ENCODE measurements at regions not wholly inside any gene's neighbourhood (a gene's known extent, or its start where the extent isn't known, plus 50 kb on each side); places are given as distances from the start of the nearest gene placed in this dataset.
"Not testable (repeated sequence)": the region's sequence is repeated elsewhere in the genome, so short reads cannot be mapped to it uniquely, and the experiment has no call there.

DNA sequence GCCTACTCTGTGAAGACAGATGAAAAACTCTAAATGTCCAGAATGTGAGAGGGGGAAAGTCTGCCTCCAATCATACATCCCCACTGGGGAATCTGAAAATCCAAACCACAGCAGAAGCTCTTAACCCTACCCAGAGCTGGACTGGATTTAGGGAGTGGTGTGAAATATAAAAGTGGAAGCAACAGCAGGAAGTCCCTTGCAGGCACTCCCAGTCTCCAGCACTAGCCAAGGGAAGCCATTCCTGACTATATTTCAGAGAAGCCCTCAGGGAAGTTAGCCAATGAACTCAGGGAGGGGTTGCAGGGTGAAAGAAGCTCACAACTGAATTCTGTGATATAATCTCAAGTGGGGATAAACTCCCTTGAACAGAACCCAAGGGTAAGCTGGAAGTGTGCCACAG is 51.5 kb downstream of the CRPPA start:
- peak; percentile 5 for FAIRE-seq
- DNase-seq (ENCODE audit: extremely low spot score, insufficient read length, low read depth), result no peak

DNA sequence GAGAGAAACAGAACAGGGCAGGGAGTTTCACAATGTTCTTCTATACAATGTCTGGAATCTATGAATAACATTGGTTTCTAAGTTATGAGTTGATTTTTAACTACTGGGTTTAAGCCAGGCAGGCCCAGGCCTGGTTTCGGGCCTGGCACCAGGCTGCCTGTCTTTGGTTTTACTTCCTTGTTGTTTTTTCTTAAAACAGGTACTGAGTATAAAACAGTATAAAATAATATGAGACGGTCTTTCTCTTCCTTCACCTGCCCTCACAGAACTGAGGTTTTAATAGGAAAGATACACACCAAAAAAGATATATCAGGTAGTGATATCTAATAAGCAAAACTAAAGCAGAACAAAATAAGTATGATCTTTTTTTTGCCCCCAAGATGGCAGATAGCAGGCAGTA is 52.0 kb downstream of the CRPPA start:
- FAIRE-seq, result peak; percentile 54
- not testable (repeated sequence) for DNase-seq (ENCODE audit: extremely low spot score, insufficient read length, low read depth)

DNA sequence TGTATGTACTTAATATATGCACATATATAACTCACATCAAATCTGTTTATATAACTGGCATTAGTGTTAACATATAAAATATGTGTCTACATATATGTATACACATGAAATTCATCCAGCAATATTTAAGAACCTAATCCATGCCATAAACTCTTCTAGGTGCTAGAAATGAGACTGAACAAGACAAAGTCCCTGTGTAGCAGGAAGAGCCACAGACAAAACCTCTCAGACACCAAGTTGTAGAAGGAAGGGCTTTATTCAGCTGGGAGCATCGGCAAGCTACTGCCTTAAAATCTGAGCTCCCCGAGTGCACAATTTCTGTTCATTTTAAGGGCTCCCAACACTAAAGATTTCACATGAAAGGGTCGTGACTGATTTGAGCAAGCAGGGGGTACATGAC is 52.5 kb downstream of the CRPPA start:
- no peak for FAIRE-seq
- no peak for DNase-seq (ENCODE audit: extremely low spot score, insufficient read length, low read depth)

DNA sequence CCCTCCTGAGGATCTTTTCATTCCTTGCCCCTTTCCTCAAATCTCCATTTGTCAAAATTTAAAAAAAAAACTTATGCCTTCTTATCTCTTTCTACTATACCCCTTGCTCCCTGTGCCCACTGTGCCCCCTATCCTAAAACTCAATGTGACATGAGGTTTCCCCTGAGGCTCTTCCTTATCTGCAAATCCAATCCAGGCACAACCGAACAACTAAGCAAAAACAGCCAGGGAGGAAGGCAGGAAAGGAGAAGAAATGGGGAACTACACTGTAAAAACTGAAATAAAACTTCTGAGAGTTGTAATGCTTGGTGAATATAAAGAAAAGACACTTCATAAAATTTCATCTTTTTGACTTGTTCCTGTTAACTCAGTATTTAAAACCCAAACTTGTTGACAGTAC is 54.2 kb downstream of the CRPPA start:
- no peak for DNase-seq (ENCODE audit: extremely low spot score, insufficient read length, low read depth)
- peak; percentile 74 for FAIRE-seq

DNA sequence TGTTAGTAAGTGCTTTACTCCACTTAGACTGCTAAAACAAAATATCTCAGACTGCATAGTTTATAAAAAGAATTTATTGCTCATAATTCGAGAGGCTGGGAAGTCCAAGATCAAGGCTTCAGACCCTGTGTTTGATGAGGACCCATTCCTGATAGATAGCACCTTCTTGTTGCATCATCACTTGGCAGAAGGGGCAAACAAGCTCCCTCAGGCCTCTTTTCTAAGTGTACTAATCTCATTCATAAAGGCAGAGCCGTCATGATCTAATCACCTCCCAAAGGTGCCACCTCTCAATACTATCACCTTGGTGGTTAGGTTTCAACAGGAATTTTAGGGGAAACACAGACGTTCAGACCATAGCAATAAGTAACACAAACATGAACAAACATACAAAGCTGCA is 55.4 kb downstream of the CRPPA start:
- peak; percentile 26 for FAIRE-seq
- no peak for DNase-seq (ENCODE audit: extremely low spot score, insufficient read length, low read depth)

DNA sequence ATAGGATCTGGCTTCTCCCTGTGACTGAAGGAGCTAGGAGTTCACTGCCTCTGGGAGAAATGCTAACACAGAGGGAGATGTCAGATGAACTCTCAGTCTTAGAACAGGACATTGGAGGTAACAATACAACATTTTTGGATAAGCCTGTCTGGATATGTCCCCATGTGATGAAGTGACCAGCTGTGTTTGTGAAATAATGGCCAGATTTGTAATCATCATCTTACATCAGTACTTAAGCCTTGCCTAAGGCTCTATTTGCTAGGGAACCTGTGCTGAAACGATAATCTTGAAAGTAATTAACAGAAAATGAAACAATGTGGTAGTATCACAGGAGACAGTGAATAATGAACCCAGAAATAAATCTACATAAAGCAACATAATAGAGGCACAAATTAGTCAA is 56.2 kb downstream of the CRPPA start:
- DNase-seq (ENCODE audit: extremely low spot score, insufficient read length, low read depth) (no peak), FAIRE-seq (peak; percentile 35)

DNA sequence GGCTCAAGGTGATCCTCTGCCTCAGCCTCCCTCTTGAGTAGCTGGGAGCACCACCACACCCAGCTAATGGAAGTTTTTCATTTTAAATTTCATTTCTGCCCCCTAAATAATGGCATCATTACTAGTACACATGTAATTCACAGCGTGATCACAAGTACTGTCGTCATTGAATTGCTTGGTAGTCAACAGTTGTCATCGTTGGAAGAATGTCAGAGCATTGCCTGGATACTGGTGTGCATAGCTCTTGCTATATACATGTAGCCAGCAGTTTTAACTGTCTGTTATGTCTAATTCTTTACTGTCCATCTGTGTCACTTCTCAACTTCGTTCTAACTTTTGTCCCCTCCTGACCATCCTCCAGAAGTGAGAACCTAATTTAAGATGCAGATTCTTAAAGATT is 62.1 kb downstream of the CRPPA start:
- no peak for DNase-seq (ENCODE audit: extremely low spot score, insufficient read length, low read depth)
- FAIRE-seq, result no peak

DNA sequence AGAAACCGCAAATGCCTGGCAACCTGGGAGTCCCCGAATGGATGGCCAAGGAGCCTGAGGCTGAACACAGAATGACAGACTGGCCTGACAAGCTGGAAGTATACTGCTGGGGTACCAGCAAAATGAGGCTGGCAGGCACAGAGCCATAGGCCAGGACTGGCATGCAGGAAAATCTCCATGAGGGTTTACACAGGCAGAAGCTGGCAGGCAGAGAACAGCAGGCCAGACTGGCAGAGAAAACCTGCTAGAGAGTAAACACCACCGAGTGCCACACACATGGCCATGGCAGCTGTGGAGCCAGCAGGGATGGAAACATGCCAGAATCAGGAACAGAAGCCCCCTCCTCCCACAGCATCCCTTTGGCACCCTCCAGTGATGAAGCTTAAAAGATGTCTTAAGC is 63.4 kb downstream of the CRPPA start:
- FAIRE-seq, result no peak
- DNase-seq (ENCODE audit: extremely low spot score, insufficient read length, low read depth), result no peak

DNA sequence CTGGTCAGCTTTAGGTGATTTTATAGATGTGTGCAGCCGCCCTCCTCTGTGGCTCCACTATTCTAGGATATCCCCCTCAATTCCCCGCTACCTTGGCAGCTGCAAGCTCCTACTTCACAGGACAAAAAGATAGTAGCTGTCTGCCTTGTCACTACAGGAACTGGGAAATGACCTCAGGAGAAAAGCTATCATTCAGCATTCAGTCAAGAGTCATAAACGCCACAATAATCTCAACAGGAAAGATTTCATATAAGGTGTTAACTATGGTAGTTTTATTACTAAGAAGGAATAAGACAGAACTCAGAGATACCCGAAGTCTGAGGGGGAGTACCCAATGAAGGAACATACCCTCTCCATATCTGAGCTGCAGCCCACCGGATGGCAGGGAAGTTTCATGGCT is 63.9 kb downstream of the CRPPA start:
- DNase-seq (ENCODE audit: extremely low spot score, insufficient read length, low read depth), result no peak
- FAIRE-seq, result no peak

DNA sequence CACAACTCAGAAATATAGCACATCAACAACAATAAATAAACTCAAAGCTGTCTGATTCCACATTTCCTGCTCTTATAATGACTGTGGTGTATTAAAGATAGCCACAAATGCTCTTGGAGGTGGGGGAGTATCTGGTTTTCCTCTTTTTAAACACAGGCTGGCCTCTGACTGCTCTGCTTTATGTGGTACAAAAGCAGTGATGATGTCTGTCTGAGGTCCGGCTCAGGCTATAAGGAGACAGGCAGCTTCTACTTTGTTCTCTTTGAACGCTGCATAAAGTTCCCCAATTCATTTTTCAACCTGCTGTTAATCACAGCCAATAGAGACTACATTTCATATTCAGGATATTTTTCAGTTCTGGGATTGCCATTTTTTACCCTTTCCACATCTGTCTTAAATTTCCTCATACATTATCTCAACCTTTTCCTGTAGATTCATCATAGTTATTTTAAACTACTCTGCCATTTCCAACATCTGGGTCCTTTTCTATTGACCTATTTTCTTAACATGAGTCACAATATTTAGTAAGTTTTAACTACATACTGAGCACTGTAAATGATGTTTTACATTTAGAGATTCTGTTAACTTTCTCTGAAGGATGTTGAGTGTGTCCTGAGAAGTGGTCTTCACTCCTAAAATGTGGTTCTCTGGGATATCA is 64.9 kb downstream of the CRPPA start:
- FAIRE-seq, result no peak
- no peak for DNase-seq (ENCODE audit: extremely low spot score, insufficient read length, low read depth)

DNA sequence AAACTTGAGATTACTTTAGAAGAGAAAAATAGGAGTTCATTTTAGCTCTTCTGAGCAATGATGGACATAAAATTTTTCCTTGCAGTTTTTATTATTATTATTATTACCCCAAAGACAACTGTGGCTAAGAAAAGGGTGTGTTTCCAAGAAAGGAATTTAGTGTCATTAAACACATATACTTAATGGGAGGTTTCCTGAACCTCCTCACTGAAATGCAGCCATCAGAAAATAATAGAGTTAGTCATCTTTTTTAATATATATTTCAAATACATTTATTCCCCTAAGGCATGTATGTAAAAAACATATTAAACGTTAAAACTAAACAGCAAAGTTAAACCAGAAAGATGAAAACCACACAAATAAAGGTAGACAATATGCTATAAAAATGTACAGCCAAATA is 66.8 kb downstream of the CRPPA start:
- DNase-seq (ENCODE audit: extremely low spot score, insufficient read length, low read depth) (no peak), FAIRE-seq (no peak)

DNA sequence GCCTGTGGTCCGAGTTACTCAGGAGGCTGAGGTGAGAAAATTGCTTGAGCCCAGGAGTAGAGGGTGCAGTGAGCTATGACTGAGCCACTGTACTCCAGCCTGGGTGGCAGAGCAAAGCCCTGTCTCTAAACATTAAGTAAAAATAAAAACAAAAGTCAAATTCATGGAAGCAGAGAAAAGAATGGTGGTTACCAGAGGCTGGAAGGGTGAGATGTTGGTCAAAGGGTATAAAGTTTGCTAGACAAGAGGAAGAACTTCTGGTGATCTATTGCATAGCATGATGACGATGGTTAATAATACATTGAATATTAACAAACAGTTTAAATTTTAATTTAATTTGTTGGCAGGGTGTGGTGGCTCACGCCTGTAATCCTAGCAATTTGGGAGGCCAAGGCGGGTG is 68.1 kb downstream of the CRPPA start:
- FAIRE-seq (no peak), DNase-seq (ENCODE audit: extremely low spot score, insufficient read length, low read depth) (no peak)

DNA sequence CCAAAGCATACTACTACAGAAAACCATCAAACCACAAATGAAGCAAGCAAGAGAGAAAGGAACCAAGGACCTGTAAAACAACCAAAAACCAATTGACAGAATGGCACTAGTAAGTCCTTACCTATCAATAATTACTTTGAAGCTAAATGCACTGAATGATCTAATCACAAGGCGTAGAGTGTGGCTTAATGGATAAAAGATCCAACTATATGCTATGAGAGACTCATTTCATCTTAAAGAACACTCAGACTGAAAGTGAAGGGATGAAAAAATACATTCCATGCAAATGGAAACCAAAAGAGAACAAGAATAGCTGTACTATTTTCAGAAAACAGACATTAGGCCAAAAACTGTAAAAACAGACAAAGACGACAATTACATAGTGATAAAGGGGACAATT is 70.7 kb downstream of the CRPPA start:
- FAIRE-seq, result peak; percentile 71

DNA sequence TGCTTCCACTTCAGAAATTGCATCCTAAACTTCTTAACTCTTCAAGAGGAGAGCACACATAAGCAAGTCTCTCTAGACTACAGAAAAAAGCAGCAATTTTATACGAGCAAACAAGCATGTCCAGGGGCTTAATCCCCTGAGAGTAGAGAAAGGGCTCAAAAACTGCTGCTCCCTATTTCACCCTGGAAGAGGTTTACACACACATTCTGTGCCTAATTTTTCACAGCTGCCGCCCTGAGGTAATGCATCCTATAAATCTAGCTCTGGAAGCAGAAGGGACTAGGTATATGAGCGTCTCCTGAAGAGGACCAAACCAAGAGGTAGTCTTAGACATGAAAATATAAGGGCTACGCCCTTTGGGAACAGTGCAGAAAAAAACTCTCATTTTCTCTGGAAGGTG is 73.1 kb downstream of the CRPPA start:
- DNase-seq (ENCODE audit: extremely low spot score, insufficient read length, low read depth) (no peak), FAIRE-seq (no peak)

More for the DNA sequence above, 70.7 kb downstream of the CRPPA start:
- DNase-seq (ENCODE audit: extremely low spot score, insufficient read length, low read depth), result no peak

DNA sequence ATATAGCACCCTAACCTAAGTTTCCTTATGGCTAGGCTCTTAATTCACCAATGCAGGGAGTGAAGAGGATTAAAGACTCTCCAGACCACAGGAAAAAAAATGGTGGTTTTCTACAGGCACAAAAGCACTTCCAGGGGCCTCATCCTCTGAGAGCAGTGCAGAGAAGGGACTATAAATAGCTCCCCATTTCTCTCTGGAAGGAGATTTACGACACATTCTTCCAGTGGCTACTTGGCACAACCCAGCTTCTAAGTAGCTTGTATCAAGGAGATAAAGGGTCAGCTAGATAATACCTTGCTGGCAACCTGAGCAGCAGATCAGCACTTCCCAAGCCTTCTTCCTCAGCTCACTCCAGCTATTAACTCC is 73.5 kb downstream of the CRPPA start:
- DNase-seq (ENCODE audit: extremely low spot score, insufficient read length, low read depth) (no peak), FAIRE-seq (no peak)

DNA sequence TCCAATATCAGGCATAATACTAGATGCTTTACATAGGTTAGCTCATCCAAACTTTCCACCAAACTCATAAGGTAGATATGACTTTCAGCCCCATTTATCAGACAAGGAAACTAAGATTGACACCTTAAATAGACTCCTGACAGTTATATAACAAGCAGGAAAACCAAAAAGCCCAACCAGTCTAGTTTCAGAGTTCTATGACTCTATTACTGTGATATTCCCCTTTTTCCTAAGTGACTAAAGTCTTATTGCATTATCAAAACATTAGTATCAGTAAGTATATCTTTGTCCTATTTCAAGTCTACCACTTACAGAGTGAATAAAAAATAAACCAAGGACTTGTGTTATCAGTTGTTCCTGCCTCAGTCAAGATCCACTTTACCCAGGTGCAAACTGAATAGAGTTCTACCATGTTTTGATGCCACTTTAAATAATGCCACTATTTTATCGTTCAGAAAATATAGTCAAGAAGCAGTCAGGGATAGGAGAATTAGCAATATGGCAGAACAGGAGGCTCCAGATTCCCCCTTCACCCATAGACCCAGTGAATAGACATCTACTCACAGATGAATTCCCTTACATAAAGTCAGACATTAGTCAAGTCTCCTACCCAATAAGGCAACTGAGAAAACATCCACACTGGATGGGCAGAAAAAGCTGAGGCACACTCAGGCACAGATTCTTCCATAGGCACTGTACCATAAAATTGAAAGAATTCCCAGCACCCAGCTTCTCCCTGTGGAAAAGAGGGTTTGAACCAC is 74.1 kb downstream of the CRPPA start:
- DNase-seq (ENCODE audit: extremely low spot score, insufficient read length, low read depth) (no peak), FAIRE-seq (peak; percentile 45)

DNA sequence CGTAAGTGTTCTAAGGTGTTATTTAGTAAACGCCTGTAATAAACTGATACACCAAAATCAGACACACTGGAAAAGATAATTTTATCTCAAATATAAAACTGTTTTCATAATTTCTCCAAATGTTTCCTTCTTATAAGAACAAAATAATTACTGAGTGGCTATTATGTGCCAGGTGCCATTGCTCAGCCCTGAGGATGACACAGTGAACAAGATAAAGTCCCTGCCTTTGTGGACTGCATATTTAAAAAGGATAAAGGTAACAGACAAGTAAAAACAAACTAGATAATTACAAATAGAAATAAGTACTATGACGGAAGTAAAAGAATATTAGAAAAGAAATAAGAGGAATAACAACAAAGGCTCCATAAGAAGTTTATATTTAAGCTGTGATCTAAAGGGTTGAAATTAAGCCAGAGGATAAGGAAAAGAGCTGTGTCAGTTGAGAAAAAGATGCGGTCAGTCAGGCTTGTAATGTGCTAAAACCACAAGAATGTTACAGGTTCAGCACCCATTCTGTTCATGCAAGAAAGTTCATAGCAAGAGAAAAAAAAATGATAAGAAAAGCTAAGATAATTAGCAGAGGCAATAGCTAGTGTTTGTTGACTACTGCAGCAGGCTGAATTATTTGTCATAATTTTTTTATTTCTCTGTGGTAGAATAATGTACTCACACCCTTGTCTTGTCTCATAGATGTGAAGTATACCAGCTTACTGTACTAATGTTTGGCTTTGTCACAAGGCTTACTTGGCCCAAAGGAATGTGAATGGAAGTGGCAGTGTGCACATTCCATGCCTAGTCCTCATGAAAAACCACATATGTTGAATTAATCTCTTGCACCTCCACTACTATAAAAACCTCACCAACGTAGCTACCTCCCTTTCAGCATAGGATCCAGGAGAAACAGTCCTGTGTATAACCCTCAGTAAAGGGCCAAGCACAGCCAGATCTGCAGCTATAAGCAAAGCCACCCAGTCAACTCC is 75.1 kb downstream of the CRPPA start:
- FAIRE-seq (peak; percentile 67), DNase-seq (ENCODE audit: extremely low spot score, insufficient read length, low read depth) (no peak)

DNA sequence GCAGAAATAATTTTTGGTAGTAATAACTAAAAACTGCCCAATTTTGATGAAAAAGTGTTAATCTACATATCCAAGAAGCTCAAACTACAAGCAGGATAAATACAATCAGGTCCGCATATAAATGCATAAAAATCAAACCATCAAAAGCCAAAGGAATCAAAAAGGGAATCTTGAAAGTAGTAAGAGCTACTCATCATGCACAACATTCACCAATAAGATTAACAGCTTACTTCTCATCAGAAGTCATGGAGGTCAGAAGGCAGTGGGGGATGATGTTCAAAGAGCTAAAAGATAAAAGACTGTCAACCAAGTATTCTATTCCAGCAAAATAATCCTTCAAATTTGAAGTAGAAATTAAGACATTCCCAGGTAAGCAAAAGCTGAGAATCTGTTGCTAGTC is 76.4 kb downstream of the CRPPA start:
- DNase-seq (ENCODE audit: extremely low spot score, insufficient read length, low read depth), result no peak
- FAIRE-seq, result no peak

DNA sequence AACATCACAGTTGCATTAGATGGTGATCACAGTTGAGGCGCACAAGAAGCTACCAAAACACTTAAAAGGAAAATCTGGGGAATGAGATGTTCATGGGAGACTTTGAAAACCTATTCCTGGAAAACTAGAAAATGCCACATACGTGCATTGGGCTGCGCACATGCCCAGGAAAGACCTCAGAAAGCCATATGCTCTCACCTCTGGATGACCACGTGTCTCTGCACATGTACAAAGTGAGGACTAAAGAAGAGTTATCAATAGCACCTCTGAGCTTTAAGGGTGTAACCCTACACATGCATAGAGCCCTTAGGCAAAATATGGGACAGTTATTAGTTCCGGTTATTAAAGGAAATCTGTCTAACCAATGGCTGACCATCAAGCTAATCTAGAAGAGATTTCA is 77.7 kb downstream of the CRPPA start:
- DNase-seq (ENCODE audit: extremely low spot score, insufficient read length, low read depth) (no peak), FAIRE-seq (no peak)

DNA sequence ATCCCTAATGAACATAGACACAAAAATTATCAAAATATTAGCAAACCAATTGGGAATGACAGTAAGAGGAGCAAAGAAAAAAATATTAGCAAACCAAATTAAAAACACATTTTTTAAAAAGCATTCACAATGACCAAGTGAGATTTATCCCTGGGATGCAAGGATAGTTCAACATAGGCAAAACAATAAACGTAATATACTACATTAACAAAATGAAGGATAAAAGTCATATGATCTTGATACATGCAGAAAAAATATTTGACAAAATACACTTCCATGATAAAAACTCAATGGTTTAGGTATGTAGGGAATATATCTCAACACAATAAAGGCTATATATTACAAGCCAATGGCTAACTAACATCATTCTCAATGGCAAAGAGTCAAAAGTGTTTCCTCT is 83.3 kb downstream of the CRPPA start:
- no peak for FAIRE-seq

DNA sequence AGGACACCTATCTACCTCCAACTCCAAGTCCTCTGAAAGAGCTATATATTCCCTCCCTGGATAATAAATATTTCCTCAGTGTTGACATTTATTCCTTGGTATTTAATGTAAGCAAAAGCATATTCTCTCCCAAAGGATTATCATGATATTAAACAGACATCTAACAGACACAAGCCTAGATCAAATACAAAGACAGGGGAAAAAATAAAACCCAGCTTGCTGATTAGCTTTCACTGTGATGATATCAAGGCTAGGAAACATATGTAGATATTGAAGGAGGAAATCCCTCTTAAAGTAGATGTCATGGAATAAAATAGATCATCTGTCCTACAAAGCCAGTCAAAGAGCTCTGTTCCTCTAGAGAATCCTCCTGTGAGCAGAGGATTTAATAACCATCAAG is 95.2 kb downstream of the CRPPA start:
- no peak for FAIRE-seq
- DNase-seq (ENCODE audit: extremely low spot score, insufficient read length, low read depth), result no peak

More for the DNA sequence above, 83.3 kb downstream of the CRPPA start:
- no peak for DNase-seq (ENCODE audit: extremely low spot score, insufficient read length, low read depth)
